Amniotic epithelial cell (primary cell): ENCODE measurements at regions not wholly inside any gene's neighbourhood (a gene's known extent, or its start where the extent isn't known, plus 50 kb on each side); places are given as distances from the start of the nearest gene placed in this dataset.
A peak's percentile ranks its signal among the peaks of the same experiment; 100 is the strongest.
"Not testable (repeated sequence)": the region's sequence is repeated elsewhere in the genome, so short reads cannot be mapped to it uniquely, and the experiment has no call there.

Experiments
- DNase-seq: peaks from one replicate; pipeline ENCODE4 v3.0.0-alpha.2; 2010; ENCODE audit warnings: low read depth

- DNase-seq = no peak
Observed at GRCh38 chr2:193845604-193846003, 1650.9 kb upstream of the TMEFF2 start.

- DNase-seq = no peak
Observed at GRCh38 chr2:193843675-193844074, 1648.9 kb upstream of the TMEFF2 start.

GRCh38 chr2:193841384-193842150 is 1646.8 kb upstream of the TMEFF2 start:
- DNase-seq = peak; percentile 62

DNA sequence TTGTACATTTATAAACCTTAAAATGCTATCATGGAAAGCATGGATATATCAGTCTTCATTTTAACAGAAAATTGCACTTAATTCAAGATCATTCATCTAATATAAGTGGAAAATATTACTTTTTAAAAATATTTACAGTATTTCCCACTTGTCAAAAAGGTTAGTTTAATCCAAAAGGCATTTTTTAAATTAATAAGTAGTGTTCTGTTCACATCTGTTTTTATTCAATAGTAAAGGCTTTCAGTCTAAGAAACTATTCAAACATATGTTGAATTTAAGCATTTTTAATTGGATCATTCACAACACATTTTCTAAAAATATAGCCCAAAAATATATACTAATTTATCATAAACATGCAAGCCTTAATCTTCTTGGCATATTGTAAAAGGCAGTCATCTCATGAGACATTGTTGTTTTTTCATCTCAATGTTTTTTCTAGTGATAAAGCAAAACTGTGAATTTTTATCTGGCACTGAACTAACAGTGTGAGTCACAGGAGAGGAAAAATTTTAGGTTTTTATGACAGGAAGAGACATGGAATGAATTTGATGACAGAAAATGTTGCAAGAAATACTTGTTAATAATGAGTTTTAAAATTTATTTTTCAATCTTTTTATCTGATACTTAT is 1642.5 kb upstream of the TMEFF2 start:
- DNase-seq = peak; percentile 37

DNA sequence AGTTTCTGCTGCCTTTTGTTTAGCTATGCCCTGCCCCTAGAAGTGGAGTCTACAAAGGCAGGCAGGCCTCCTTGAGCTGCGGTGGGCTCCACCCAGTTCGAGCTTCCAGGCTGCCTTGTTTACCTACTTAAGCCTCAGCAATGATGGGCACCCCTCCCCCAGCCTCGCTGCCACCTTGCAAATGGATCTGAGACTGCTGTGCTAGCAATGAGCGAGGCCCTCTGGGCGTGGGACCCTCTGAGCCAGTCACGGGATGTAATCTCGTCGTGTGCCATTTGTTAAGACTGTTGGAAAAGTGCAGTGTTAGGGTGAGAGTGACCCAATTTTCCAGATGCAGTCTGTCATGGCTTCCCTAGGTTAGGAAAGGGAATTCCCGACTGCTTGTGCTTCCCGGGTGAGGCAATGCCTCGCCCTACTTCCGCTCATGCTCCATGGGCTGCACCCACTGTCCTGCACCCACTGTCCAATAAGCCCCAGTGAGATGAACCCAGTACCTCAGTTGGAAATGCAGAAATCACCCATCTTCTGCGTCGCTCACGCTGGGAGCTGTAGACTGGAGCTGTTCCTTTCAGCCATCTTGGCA is 1641.8 kb upstream of the TMEFF2 start:
- DNase-seq = not testable (repeated sequence)

GRCh38 chr2:193833895-193834294 is 1639.2 kb upstream of the TMEFF2 start:
- not testable (repeated sequence) for DNase-seq

DNA sequence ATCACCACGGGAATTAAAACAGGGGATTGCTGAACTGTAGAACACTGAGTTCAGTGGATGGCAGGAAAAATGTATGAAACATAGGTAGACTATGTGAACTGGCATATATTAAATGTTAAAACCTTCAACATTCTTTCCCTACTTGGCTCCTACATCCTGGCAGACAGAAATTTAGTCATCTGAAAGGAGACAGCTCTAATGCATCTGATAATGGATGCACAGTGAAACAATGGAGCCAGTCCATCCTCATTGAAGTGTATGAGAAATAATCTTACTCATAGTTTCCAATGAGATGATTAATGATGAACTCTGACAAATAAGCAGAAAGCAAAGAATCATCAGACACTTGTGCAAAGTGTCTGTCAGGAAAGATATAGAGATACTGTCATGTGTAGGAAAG is 1629.7 kb upstream of the TMEFF2 start:
- peak; percentile 62 for DNase-seq

DNA sequence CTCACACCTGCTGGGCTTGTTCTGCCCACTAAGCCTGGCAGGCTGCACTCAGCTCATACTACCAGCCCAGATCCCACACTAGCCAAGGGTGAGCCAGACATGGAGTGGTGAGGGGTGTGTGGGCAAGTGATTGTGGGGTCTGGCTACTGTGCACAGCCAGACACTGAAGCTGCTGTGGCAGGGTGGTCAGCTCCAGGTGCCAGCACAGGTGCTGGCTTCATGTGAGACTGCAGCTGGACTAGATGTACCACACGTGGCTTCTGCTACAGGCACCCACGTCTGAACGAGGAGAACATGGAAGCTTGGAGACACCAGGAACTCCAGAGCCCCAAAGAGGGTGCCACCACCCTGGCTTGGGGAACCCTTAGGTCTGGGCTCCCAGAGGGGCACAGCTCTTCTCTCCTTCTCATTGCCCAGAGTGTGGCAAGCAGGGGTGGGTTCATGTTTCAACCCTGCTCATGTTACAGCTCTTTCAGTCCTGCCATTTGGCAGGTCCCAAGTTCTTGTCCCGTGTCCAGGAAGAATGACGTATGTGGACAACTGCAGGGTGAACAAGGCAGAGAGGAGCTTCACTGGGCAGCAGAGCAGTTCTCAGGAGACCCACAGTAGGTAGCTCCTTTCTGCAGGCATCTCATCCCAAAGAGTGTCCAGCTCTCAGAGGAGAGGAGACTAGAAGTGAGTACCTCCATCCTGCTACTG is 1624.2 kb upstream of the TMEFF2 start:
- DNase-seq = no peak

DNA sequence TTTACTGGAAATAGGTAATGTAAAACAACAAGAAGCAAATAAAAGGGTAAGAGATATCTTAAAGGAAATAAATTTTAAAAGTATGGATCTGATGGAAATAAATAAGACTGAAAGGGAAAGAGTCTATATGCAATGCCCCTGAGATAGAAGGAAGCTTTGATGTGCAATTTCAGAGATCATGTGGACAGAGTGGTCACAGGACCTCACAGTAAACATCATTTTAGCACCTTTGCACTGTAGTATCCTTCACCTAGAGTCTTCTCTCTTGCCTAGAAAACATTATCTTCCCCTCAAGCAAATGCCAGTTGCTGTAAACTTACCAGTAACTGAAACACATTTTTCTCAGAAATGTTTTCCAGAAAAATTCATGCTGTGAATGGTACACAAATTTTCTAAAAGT is 1621.3 kb upstream of the TMEFF2 start:
- DNase-seq = no peak

GRCh38 chr2:193810533-193810932 is 1615.8 kb upstream of the TMEFF2 start:
- peak; percentile 11 for DNase-seq

DNA sequence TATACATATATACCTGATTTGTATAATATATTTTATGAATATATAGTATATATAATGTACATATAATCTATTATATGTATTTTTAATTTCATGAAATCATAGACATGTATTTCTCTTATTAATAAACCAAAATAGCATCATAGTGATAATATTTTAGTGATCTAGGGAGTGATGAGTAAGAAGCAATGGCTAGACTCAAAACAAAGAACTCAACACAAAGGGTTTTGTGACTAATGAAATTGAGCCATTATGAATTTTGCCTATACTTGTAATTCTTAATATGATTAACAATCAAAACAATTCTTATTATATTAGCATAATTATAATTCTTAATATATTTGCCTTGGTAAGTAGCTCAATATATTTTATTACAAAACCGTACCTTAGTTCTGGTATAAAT is 1614.1 kb upstream of the TMEFF2 start:
- no peak for DNase-seq

DNA sequence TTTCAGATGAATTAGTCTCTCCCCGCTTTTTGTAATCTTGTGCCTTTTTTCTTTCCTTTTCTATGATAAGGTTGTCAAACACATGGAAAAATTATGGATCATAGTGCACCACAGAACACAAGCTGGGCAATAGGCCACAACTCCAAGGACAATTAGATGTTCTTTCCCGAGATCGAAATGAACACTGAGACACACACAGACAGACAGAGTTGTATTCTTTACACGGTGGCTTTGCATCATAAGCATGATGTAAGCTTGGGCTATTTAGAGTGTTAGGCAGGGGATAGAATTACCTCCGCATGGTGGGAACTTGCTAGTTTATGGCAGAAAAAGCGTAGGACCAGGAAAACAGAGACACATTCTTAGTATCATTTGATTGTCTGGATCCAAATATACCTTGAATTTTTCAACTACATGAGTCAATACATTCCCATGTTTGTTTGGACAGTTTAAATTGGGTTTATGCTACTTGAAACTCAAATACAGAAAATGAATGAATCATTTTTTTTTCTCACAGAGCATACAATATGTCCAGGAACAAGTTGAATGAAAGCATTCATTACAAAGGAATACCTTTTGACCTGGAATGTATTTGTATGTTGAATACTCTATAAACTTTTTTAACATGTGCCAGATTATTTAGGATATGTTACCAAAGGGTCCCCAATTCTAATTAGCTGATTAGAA is 1611.5 kb upstream of the TMEFF2 start:
- DNase-seq = peak; percentile 2

- DNase-seq = no peak
Observed at GRCh38 chr2:193796847-193797246, 1602.1 kb upstream of the TMEFF2 start.

GRCh38 chr2:193793914-193794313 is 1599.2 kb upstream of the TMEFF2 start:
- DNase-seq = peak; percentile 35

DNA sequence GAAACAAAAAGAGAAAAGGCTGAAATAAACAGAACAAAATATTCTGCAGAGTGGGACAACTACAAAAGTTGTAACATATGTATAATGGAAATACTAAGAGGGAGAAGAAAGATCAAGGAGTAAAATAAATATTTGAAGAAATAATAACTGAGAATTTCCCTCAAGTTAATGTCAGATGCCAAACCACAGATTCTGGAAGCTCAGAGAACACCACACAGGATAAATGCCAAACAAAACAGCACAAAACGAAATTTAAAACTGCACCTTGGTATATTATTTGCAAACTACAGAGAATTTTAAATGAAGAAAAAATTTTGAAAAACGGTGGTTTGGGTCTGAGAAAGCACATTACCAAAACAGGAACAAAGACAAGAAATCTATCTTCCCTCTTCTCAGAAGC is 1588.9 kb upstream of the TMEFF2 start:
- no peak for DNase-seq

DNA sequence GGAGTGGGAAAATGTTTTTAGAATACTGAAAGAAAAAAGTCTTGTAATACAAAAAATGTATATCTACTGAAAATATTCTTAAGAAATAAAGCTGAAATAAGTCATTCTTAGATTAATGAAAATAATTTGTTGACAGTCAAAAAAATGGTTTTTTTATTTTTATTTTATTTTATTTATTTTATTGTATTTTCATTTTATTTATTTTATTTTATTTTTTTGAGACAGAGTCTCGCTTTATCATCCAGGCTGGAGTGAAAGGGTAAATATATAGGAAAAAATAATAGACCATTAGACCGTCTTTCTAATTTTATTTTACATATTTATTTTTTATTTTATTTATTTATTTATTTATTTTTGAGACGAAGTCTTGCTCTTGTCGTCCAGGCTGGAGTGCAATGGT is 1583.6 kb upstream of the TMEFF2 start:
- DNase-seq = no peak

- DNase-seq = no peak
Observed at GRCh38 chr2:193776988-193777387, 1582.3 kb upstream of the TMEFF2 start.

DNA sequence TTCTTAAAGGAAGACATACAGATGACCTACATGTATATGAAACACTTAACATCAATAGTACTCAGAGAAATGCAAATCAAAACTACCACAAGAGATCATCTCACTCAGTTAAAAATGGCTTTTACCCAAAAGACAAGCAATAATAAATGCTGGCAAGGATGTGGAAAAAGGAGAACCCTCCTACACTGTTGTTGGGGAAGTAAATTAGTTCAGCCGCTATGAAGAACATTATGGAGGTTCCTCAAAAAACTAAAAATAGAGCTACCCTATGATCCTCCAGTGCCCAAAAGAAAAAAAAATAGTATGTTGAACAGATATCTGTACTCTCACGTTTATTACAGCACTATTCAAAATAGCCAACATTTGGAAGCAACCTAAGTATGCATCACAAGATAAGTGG is 1579.4 kb upstream of the TMEFF2 start:
- DNase-seq = no peak

- DNase-seq = no peak
Observed at GRCh38 chr2:193751299-193751698, 1556.6 kb upstream of the TMEFF2 start.

GRCh38 chr2:193749485-193749884 is 1554.8 kb upstream of the TMEFF2 start:
- no peak for DNase-seq

GRCh38 chr2:193743089-193743488 is 1548.4 kb upstream of the TMEFF2 start:
- DNase-seq = no peak

GRCh38 chr2:193738892-193739291 is 1544.2 kb upstream of the TMEFF2 start:
- DNase-seq = no peak
